Stimulated activated CD4-positive, alpha-beta T cell treated with anti-CD3 and anti-CD28 coated beads, Interleukin-1b, Interleukin-23, amount 100 ng/mL, for 24 hours (primary cell): ENCODE measurements at regions not wholly inside any gene's neighbourhood (a gene's known extent, or its start where the extent isn't known, plus 50 kb on each side); places are given as distances from the start of the nearest gene placed in this dataset.

Experiments used
- DNase-seq, 4 experiments: peaks; one replicate each; pipeline ENCODE4 v3.0.0-alpha.2; 2020; ENCODE audit warnings: low read depth in 4 of 4, low spot score in 1 of 4

- DNase-seq: no peak
Measured at GRCh38 chr7:156074982-156075615, 262.8 kb upstream of the SHH start.

DNA sequence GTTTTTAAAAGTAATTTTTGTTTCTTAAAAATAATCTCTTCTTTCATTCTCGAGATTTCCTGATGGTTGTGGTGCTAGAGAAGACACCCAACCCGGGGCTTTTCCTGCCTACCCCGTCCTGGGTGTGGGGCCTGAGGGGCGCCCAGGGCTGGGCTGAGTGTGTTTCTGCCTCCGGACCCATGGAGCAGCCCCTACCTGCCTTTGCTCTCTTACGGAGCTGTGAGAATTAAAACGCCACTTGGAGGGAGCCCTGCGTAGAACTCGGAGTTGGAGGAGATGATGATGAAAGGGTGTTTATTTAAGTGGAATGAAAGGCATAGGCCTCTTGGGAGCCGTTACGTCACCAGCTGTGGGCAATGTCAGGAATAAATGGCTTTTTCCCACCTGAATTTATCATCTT, 261.8 kb upstream of the SHH start:
- DNase-seq: no peak

DNA sequence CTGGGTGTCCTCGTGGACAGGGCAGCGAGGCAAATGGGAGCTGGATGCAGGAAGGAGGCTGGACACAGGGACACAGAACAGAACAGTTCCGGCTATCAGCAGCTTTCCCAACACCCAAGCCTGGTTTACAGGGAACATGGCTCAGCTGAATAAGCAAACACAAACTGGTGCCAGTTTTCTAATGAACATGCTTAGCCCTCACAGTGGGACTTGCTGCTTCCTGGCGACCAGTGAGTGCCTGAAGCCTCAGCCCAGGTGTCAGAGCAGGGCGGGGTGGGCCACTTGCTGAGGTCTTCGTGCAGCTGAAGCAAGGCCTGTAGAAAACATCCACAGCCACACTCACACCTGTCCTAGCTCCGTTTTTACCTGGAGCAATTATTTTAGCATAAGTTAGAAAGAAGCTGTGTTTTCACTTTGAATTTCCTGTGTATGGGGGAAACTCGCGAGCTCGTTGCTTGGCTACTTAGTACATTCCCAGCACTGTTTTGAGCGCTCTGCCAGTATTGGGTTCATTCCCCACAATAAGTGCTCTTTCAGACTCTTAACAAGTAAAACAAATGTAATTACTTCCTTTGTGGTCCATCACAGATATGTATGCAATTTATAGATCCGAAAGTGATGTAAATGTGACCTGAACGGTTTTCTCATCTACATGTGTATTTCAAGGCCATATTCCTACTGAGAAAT, 261.2 kb upstream of the SHH start:
- DNase-seq: no peak

- DNase-seq: no peak
Measured at GRCh38 chr7:156071612-156072011, 259.3 kb upstream of the SHH start.

- DNase-seq: no peak
Measured at GRCh38 chr7:156069891-156070290, 257.6 kb upstream of the SHH start.

GRCh38 chr7:156067156-156067555, 254.9 kb upstream of the SHH start:
- no peak for DNase-seq

DNA sequence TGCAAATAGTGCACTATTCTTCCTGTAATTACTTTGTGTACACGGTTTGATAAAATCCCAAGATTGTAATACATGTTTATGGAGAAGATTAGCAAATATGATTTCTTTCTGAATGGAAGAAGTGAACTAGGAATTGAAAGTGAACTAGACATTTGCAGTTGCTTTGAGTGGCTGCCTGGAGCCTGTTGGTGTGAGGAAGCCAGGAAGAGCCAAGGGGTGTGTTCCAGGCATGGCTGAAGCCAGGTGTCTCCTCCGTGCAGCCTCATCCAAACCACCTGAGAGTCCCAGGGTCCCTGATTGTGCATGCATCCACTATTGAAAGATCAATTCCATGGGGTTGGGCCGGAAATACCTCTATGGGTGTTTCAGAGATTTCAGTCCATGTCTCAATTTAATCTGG, 253.1 kb upstream of the SHH start:
- DNase-seq: no peak

GRCh38 chr7:156064971-156065386, 252.7 kb upstream of the SHH start:
- no peak for DNase-seq

GRCh38 chr7:156063241-156063810, 251.1 kb upstream of the SHH start:
- no peak for DNase-seq

GRCh38 chr7:156062286-156062685, 250.0 kb upstream of the SHH start:
- DNase-seq: no peak

DNA sequence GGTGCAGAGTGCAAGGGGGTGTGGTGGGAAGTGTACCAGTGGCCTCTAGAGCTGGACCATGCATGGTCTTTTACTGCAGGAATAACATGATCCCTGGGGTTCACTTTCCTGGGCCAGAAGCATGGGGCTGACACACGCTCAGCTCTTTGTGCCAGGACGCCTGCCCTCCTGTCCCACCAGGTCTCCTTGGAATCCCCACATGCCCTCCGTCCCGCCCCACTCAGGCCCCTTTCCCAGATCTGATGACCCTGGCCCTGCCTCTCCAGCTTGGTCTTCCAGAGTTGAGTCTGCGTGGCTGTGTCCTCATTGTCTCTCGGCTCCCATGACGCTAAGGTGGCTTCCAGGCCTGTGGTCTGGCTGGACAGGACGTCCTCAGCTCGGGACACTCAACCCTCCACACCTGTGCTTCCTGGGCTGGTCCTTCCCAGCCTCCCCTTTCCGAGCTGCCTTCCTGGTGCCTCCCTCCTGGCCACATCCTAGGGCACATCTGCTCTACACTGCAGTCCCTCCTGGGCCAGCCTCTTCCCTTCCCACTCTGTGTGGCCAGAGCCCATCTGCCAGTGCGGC, 249.5 kb upstream of the SHH start:
- DNase-seq: no peak

- DNase-seq: no peak
Measured at GRCh38 chr7:156060925-156061324, 248.7 kb upstream of the SHH start.

DNA sequence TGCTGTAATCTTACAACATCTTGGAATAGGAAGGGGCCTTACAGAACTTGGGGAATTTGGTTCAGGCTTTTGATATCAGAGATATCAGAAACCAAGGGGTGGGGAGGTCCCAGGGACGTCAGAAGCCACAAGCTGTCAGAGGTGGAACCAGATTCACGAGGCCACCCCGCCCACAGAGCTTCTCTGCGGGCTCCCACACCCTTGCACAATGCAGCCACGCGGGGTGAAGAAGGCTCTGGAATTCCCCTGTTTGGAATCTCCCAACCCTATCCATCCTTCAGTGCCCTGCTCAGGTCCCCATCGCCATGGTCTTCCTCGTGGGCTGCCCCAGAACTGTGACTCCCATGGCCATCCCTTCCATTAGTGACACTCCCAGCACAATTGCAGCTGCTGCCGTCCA, 247.1 kb upstream of the SHH start:
- DNase-seq: no peak

DNA sequence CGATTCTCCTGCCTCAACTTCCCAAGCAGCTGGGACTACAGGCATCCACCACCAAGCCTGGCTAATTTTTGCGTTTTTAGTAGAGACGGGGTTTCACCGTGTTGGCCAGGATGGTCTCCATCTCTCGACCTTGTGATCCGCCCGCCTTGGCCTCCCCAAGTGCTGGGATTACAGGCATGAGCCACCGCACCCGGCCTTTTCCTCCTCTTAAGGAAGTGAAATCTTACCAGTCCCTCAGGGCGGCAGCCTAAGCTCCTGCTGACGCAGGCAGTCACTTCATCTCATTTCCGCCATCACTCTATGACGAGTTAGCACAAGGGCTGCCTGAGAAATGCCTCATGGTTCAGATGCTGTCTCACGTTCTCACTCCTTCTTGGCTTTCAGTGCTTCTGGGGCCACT, 246.0 kb upstream of the SHH start:
- DNase-seq: no peak

DNA sequence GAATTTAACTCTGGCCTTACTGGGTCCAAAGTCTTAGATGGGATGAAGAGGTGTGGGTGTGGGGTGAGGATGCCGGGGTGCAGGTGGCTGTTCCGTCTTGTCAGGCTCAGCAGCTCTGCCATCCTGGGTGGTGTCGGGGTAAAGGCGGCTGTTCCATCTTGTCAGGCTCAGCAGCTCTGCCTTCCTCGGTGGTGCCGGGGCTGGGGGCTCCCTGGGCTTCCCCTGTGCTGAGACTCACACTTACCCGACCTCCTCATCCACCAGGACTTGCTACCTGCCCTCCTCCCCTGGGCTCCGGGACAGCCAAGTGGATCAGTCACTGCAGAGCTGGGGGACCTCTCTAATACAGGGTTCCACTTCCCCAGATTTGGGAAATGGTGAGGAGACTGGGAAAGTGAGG, 244.3 kb upstream of the SHH start:
- no peak for DNase-seq

DNA sequence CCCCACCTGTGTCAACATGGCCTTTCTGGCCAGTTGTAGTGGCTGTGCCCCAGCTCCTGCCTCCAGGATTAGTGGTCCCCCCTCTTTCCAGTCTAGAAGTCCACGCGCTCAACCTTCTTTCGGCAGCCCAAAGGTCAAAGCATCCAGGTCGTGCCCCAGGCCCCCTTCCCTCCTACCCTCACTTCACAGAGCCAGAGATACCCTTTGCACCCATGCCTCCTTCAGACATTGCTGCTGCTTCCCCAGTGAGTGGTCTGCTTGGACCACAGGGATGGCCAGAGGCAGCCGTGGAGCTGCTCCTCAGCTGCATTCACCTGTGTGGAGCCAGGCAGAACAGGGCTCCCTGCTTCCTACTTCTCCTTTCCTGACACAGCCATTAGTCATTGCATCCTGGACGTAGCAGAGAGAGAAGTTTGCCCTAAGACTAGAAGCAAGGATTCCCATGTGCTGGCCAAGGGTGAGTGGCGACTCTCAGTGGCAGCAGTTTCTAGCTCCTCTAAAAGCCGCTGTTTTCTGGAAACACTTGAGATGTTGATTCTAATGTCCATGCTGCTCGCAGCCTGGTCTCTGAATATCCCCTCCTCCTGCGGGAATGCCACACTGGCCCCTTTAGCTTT, 243.1 kb upstream of the SHH start:
- DNase-seq: no peak

DNA sequence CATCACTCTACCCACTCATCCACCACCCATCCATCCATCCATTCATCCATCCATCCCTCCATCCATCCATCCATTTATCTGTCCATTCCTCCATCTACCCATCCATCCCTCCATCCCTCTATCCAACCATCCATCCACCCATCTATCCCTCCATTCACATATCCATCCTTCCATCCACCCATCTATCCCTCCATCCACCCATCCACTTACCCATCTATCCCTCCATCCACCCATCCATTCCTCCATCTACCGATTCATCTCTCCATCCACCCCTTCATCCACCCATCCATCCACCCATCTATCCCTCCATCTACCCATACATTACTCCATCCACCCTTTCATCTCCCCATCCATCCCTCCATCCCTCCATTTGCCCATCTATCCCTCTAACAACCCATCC, 239.6 kb upstream of the SHH start:
- no peak for DNase-seq

DNA sequence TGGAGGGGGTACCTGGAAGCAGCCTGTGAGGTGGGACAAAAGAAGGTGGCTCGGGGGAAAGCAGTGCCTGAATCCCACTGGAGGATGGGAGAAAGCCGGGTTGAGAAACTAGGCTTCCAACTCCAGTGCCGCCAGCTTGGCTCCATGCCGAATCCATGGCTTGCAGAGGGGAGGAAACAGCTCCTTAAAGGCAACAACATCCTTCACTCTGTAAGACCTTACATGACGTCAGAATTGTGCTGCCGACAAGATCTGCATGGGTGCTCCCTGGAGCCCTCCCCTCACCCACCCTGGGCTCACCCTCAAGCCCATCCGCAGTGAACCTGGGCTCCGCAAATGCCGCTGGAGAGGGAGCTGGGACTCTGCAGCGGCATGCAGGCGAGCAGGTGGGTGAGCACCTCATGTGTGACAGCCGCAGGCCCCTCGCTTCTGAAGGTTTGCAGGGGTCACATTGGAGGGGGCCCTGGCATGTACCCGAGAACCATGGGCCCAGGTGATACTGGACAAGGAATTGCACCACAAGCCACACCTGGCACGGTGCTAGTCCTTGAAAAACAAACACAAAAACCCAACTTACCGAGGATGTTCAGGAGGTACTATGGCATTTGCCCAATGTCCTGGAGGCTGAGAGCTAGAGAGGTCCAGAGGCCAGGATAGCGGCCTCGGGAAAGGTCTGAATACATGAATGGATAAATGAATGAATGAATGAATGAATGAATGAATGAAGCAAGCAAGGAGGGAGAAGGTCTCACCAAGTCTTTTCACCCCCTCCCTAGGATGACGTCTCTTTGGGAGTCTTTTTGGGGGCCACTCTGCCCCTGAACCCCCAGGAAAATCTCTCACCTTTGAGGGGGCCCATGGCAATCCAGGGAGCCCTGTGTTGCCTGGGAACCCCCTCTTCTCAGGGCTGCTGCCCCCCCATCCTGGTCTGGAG, 238.6 kb upstream of the SHH start:
- DNase-seq: no peak

GRCh38 chr7:156049366-156049765, 237.1 kb upstream of the SHH start:
- DNase-seq: no peak

GRCh38 chr7:156046031-156046560, 233.8 kb upstream of the SHH start:
- no peak for DNase-seq
